SU-DHL-6 (cell line): ENCODE measurements at regions not wholly inside any gene's neighbourhood (a gene's known extent, or its start where the extent isn't known, plus 50 kb on each side); places are given as distances from the start of the nearest gene placed in this dataset.

Experiments
- H2AFZ ChIP-seq: fragments of 200-600 bp; sonication (generic); 2 replicates; pipeline ENCODE4 v1.6.1; 2014; ENCODE audit warnings: low read depth, mild to moderate bottlenecking, moderate library complexity, mixed read lengths, antibody characterized with exemption, low read length; ENCODE audit not compliant: severe bottlenecking
- H3F3A ChIP-seq: fragments of 200-600 bp; shearing (Covaris generic); 2 replicates; pipeline ENCODE4 v1.6.0; 2016; ENCODE audit warnings: antibody characterized with exemption, mild to moderate bottlenecking; ENCODE audit not compliant: insufficient read depth
- H3K27ac ChIP-seq: fragments of 200-600 bp; sonication (generic); 2 replicates; pipeline ENCODE4 v1.5.1; 2016; ENCODE audit warnings: low read depth, mild to moderate bottlenecking, low read length, moderate library complexity, mixed read lengths
- H3K27me3 ChIP-seq: fragments of 200-600 bp; sonication (generic), shearing (Covaris generic); 2 replicates; pipeline ENCODE4 v1.6.0; 2014; ENCODE audit warnings: mild to moderate bottlenecking, low read length
- H3K36me3 ChIP-seq: fragments of 200-600 bp; sonication (generic); 2 replicates; pipeline ENCODE4 v1.6.1; 2014; ENCODE audit warnings: mild to moderate bottlenecking, low read length, mixed read lengths
- H3K4me2 ChIP-seq: fragments of 300-600, 200-600 bp; shearing (Covaris generic), sonication (generic); 2 replicates; pipeline ENCODE4 v1.6.0; 2014; ENCODE audit warnings: low read length, low read depth, mild to moderate bottlenecking; ENCODE audit not compliant: poor library complexity, severe bottlenecking
- H3K4me3 ChIP-seq: fragments of 200-600 bp; sonication (generic); 2 replicates; pipeline ENCODE4 v1.5.1; 2014; ENCODE audit warnings: antibody characterized with exemption, low read length, mild to moderate bottlenecking, mixed read lengths; ENCODE audit not compliant: insufficient read depth, poor library complexity, severe bottlenecking
- H3K79me2 ChIP-seq: fragments of 200-600 bp; sonication (generic); 2 replicates; pipeline ENCODE4 v1.6.1; 2014; ENCODE audit warnings: mild to moderate bottlenecking, low read length, moderate library complexity; ENCODE audit not compliant: insufficient read depth
- H3K9ac ChIP-seq: fragments of 200-600 bp; sonication (generic); 2 replicates; pipeline ENCODE4 v1.7.0; 2014; ENCODE audit warnings: mild to moderate bottlenecking, low read length
- H3K9me2 ChIP-seq: fragments of 200-600 bp; sonication (generic); replicated peaks from 2 replicates; pipeline ENCODE4 v1.6.1; 2014; ENCODE audit warnings: low read length; ENCODE audit not compliant: insufficient read depth
- H3K9me3 ChIP-seq: fragments of 200-600 bp; sonication (generic); 2 replicates; pipeline ENCODE4 v1.6.1; 2014; ENCODE audit warnings: low read length, mixed read lengths; ENCODE audit not compliant: insufficient read depth
- H4K20me1 ChIP-seq: fragments of 200-600 bp; sonication (generic); 2 replicates; pipeline ENCODE4 v1.6.1; 2014; ENCODE audit warnings: low read depth, mild to moderate bottlenecking, antibody characterized with exemption, low read length, moderate library complexity, mixed read lengths
- CTCF ChIP-seq: fragments of 200-600 bp; sonication (generic); IDR thresholded peaks from one replicate; pipeline ENCODE4 v1.5.1; 2017; ENCODE audit warnings: antibody characterized with exemption, mild to moderate bottlenecking, low read length, moderate library complexity; ENCODE audit not compliant: insufficient read depth, poor library complexity, severe bottlenecking
- EZH2phosphoT487 ChIP-seq: fragments of 200-600 bp; sonication (generic), shearing (Covaris generic); conservative IDR thresholded peaks from 2 replicates; pipeline ENCODE4 v1.6.1; 2018; ENCODE audit warnings: mild to moderate bottlenecking, antibody characterized with exemption, low read length, moderate library complexity, mixed read lengths

- Histone ChIP-seq H3K27ac (no peak overlapping the region), H3K36me3 (no peaks in the 10 kb centered on the region), H2AFZ (no peak overlapping the region), H3K4me3 (no peak overlapping the region), H3K9me2 (no peaks in the 10 kb centered on the region), H3K9ac (no peak overlapping the region), H3K79me2 (no peaks in the 10 kb centered on the region), H3K27me3 (no peaks in the 10 kb centered on the region), H3F3A (no peaks in the 10 kb centered on the region), H3K9me3 (peaks cover under 1% of the 10 kb centered on the region; the same call in 1 of the 2 replicates), H4K20me1 (no peaks in the 10 kb centered on the region), H3K4me2 (no peak overlapping the region)
- no peak for TF ChIP-seq EZH2phosphoT487
- no peak for TF ChIP-seq CTCF
Observed at GRCh38 chr6:87971605-87972262, 75.9 kb upstream of the SPACA1 start.

GRCh38 chr6:87968435-87969278 lies 79.0 kb upstream of the SPACA1 start:
- peak overlapping the region; percentile 33 for H3K4me2 ChIP-seq
- no peaks in the 10 kb centered on the region for H3K36me3 ChIP-seq
- no peaks in the 10 kb centered on the region for H3K79me2 ChIP-seq
- H3K9ac ChIP-seq: no peak overlapping the region
- no peak overlapping the region for H3K4me3 ChIP-seq
- no peaks in the 10 kb centered on the region for H4K20me1 ChIP-seq
- no peaks in the 10 kb centered on the region for H3K9me2 ChIP-seq
- peaks cover 12% of the 10 kb centered on the region; the same call in 1 of the 2 replicates for H3K9me3 ChIP-seq
- H3F3A ChIP-seq: no peaks in the 10 kb centered on the region
- TF ChIP-seq EZH2phosphoT487: no peak
- no peak for TF ChIP-seq CTCF
- peak overlapping the region; percentile 37 for H2AFZ ChIP-seq
- H3K27ac ChIP-seq: no peak overlapping the region
- no peaks in the 10 kb centered on the region for H3K27me3 ChIP-seq

- Histone ChIP-seq H3K9me3 (peaks cover 12% of the 10 kb centered on the region; the same call in 1 of the 2 replicates), H3K4me3 (no peak overlapping the region), H3K27me3 (no peaks in the 10 kb centered on the region), H3K9me2 (no peaks in the 10 kb centered on the region), H3K27ac (no peak overlapping the region), H3K36me3 (no peaks in the 10 kb centered on the region), H2AFZ (no peak overlapping the region), H3K4me2 (no peak overlapping the region), H3K79me2 (no peaks in the 10 kb centered on the region), H3F3A (no peaks in the 10 kb centered on the region), H3K9ac (no peak overlapping the region), H4K20me1 (no peaks in the 10 kb centered on the region)
- TF ChIP-seq EZH2phosphoT487 (no peak), CTCF (no peak)
Observed at GRCh38 chr6:87965806-87966205, 81.8 kb upstream of the SPACA1 start.
